ENCODE measurements at regions not wholly inside any gene's neighbourhood (a gene's known extent, or its start where the extent isn't known, plus 50 kb on each side); places are given as distances from the start of the nearest gene placed in this dataset.
"Not testable (repeated sequence)": the region's sequence is repeated elsewhere in the genome, so short reads cannot be mapped to it uniquely, and the experiment has no call there.

DNA sequence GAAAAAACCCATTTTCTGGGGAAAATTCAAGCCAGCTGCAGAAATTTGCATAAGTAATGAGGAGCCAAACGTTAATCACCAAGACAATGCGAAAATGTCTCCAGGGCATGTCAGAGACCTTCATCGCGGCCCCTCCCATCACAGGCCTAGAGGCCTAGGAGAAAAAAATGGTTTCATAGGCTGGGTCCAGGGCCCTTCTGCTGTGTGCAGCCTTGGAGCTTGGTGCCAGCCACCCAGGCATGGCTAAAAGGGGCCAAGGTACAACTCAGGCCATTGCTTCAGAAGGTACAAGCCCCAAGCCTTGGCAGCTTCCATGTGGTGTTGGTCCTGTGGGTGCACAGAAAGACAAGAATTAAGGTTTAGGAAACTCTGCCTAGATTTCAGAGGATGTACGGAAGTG, 127.4 kb upstream of the TNFSF11 start:
- H3K9me3 ChIP-seq (ENCODE audit: control insufficient read depth in 2 of 2, insufficient read depth in 1 of 2, low read length in 1 of 2) = peaks cover 3 to 12% of the 10 kb centered on the region in 2 donors
- DNase-seq (ENCODE audit: low read depth in 6 of 9, low spot score in 9 of 9); H3K27ac ChIP-seq (ENCODE audit: low read depth in 1 of 2, low read length in 1 of 2); H3K36me3 ChIP-seq (ENCODE audit: control insufficient read depth in 2 of 2, insufficient read depth in 2 of 2, low read length in 1 of 2); H3K4me1 ChIP-seq (ENCODE audit: control insufficient read depth in 2 of 2, insufficient read depth in 2 of 2, low read length in 2 of 2); H3K27me3 ChIP-seq (ENCODE audit: control insufficient read depth in 2 of 2, insufficient read depth in 1 of 2, low read length in 1 of 2); H3K4me3 ChIP-seq (ENCODE audit: low read length in 2 of 2): not testable (repeated sequence)
- 97% methylated on average over 5 of the region's 5 CpGs for WGBS

DNA sequence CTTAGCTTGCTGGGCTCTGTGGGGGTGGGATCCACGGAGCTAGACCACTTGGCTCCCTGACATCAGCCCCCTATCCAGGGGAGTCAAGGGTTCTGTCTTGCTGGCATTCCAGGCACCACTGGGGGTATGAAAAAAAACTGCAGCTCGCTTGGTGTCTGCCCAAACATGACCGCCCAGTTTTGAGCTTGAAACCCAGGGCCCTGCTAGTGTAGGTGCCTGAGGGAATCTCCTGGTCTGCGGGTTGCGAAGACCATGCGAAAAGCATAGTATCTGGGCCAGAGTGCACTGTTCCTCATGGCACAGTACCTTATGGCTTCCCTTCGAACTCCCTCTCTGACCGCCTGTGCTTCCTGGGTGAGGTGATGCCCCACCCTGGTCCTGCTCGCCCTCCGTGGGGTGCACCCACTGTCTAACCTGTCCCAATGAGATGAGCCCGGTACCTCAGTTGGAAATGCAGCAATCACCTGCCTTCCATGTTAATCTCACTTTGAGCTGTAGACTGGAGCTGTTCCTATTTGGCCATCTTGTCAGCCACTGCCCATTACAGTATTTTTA, 120.8 kb upstream of the TNFSF11 start:
- Histone ChIP-seq H3K27me3 (ENCODE audit: control insufficient read depth in 2 of 2, insufficient read depth in 1 of 2, low read length in 1 of 2) (no peaks in the 10 kb centered on the region), H3K9me3 (ENCODE audit: control insufficient read depth in 2 of 2, insufficient read depth in 1 of 2, low read length in 1 of 2) (peaks cover 0 to 12% of the 10 kb centered on the region in 2 donors), H3K36me3 (ENCODE audit: control insufficient read depth in 2 of 2, insufficient read depth in 2 of 2, low read length in 1 of 2) (no peaks in the 10 kb centered on the region), H3K27ac (ENCODE audit: low read depth in 1 of 2, low read length in 1 of 2) (no peak overlapping the region), H3K4me1 (ENCODE audit: control insufficient read depth in 2 of 2, insufficient read depth in 2 of 2, low read length in 2 of 2) (no peaks in the 10 kb centered on the region), H3K4me3 (ENCODE audit: low read length in 2 of 2) (no peak overlapping the region)
- DNase-seq (ENCODE audit: low read depth in 6 of 9, low spot score in 9 of 9) = no peak
- WGBS = 98% methylated on average over 11 of the region's 11 CpGs

DNA sequence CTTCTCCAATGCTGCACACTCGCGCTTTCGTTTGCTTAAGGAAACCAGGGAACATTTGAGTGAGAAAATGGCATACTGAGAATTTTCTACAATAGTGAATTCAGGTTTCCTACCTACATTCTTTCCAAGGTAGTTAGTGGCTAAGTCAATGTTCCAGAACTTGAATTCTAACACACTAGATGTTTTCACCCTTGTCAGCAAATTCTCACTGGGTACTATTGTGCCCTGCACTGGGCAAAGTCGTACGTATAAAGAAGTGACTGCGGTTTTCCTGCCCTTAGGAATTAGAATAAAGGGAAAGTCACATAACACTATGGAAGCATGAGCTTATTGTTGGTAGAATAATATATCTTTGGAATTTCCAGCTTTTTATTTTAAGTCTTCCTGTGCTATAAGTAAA, 119.2 kb upstream of the TNFSF11 start:
- Histone ChIP-seq H3K4me3 (ENCODE audit: low read length in 2 of 2) (no peak overlapping the region), H3K4me1 (ENCODE audit: control insufficient read depth in 2 of 2, insufficient read depth in 2 of 2, low read length in 2 of 2) (no peaks in the 10 kb centered on the region), H3K36me3 (ENCODE audit: control insufficient read depth in 2 of 2, insufficient read depth in 2 of 2, low read length in 1 of 2) (no peaks in the 10 kb centered on the region), H3K9me3 (ENCODE audit: control insufficient read depth in 2 of 2, insufficient read depth in 1 of 2, low read length in 1 of 2) (peaks cover 0 to 12% of the 10 kb centered on the region in 2 donors), H3K27ac (ENCODE audit: low read depth in 1 of 2, low read length in 1 of 2) (no peak overlapping the region), H3K27me3 (ENCODE audit: control insufficient read depth in 2 of 2, insufficient read depth in 1 of 2, low read length in 1 of 2) (no peaks in the 10 kb centered on the region)
- no peak for DNase-seq (ENCODE audit: low read depth in 6 of 9, low spot score in 9 of 9)
- 99% methylated on average over 6 of the region's 6 CpGs for WGBS

DNA sequence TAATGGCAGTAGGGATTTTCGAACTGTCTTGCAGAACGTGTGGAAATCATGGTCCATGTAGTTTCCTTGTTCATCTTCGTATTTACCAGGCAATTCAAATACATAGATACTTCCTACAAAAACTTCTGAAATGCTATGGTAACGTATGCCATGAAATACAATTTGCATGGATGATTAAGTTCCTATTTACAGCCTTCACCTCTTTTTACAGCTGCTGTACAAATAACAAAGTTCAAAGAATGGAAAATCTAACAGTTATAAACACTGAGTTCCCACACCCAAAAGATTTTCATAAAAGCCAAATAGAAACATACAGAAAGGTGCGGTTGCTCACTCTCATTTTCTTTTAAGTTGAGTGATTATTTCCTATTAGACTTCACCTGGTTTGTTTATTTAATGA, 115.8 kb upstream of the TNFSF11 start:
- Histone ChIP-seq H3K27ac (ENCODE audit: low read depth in 1 of 2, low read length in 1 of 2) (no peak overlapping the region), H3K4me3 (ENCODE audit: low read length in 2 of 2) (no peak overlapping the region), H3K36me3 (ENCODE audit: control insufficient read depth in 2 of 2, insufficient read depth in 2 of 2, low read length in 1 of 2) (no peaks in the 10 kb centered on the region), H3K4me1 (ENCODE audit: control insufficient read depth in 2 of 2, insufficient read depth in 2 of 2, low read length in 2 of 2) (no peaks in the 10 kb centered on the region), H3K27me3 (ENCODE audit: control insufficient read depth in 2 of 2, insufficient read depth in 1 of 2, low read length in 1 of 2) (no peaks in the 10 kb centered on the region), H3K9me3 (ENCODE audit: control insufficient read depth in 2 of 2, insufficient read depth in 1 of 2, low read length in 1 of 2) (peaks cover 0 to 5% of the 10 kb centered on the region in 2 donors)
- no peak for DNase-seq (ENCODE audit: low read depth in 6 of 9, low spot score in 9 of 9)
- WGBS = 88% methylated on average over 5 of the region's 5 CpGs

DNA sequence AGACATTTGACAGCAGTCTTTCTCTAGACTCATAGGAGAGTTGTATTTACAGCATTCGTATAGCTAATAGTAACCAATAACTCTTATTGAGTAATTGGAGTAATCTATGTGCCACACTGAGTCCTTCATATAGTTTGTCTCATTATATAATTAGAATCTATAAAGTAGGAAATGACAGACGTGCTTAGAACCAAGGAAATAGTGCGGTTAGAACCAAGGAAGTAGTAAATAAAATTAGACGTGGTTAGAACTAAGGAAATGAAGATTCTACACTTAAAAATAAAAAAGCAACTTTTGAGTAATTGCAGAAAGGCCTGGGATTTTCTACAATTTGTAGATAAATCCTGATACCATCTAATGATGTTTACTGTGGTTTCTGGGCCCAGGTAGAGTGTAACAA, 107.8 kb upstream of the TNFSF11 start:
- Histone ChIP-seq H3K36me3 (ENCODE audit: control insufficient read depth in 2 of 2, insufficient read depth in 2 of 2, low read length in 1 of 2) (no peaks in the 10 kb centered on the region), H3K4me3 (ENCODE audit: low read length in 2 of 2) (no peak overlapping the region), H3K27ac (ENCODE audit: low read depth in 1 of 2, low read length in 1 of 2) (no peak overlapping the region), H3K4me1 (ENCODE audit: control insufficient read depth in 2 of 2, insufficient read depth in 2 of 2, low read length in 2 of 2) (no peaks in the 10 kb centered on the region), H3K27me3 (ENCODE audit: control insufficient read depth in 2 of 2, insufficient read depth in 1 of 2, low read length in 1 of 2) (no peaks in the 10 kb centered on the region), H3K9me3 (ENCODE audit: control insufficient read depth in 2 of 2, insufficient read depth in 1 of 2, low read length in 1 of 2) (peaks cover 0 to 3% of the 10 kb centered on the region in 2 donors)
- DNase-seq (ENCODE audit: low read depth in 6 of 9, low spot score in 9 of 9) = no peak
- WGBS = 28% methylated on average over 4 of the region's 4 CpGs

DNA sequence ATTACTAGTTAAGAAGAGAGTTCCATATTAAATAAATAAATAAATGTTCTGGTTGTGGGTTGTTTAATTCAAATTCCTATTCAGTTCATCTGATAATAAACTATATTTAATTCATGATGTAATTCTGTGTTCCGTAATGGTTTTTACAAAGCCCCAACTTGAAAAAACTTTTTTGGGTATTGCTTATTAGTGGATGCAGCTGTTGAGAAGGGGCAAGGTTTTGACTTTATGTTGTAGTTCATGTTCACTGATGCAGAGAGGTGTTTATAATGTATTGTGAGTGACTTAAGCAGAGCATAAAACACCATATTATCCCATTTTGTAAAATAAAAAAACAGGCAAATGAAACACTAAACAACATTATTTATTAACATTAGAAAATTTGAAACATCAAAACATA, 107.3 kb upstream of the TNFSF11 start:
- Histone ChIP-seq H3K9me3 (ENCODE audit: control insufficient read depth in 2 of 2, insufficient read depth in 1 of 2, low read length in 1 of 2) (no peaks in the 10 kb centered on the region), H3K4me1 (ENCODE audit: control insufficient read depth in 2 of 2, insufficient read depth in 2 of 2, low read length in 2 of 2) (no peaks in the 10 kb centered on the region), H3K36me3 (ENCODE audit: control insufficient read depth in 2 of 2, insufficient read depth in 2 of 2, low read length in 1 of 2) (no peaks in the 10 kb centered on the region), H3K27ac (ENCODE audit: low read depth in 1 of 2, low read length in 1 of 2) (no peak overlapping the region), H3K4me3 (ENCODE audit: low read length in 2 of 2) (no peak overlapping the region), H3K27me3 (ENCODE audit: control insufficient read depth in 2 of 2, insufficient read depth in 1 of 2, low read length in 1 of 2) (no peaks in the 10 kb centered on the region)
- no peak for DNase-seq (ENCODE audit: low read depth in 6 of 9, low spot score in 9 of 9)
- WGBS = 98% methylated on average over 1 of the region's 1 CpG

DNA sequence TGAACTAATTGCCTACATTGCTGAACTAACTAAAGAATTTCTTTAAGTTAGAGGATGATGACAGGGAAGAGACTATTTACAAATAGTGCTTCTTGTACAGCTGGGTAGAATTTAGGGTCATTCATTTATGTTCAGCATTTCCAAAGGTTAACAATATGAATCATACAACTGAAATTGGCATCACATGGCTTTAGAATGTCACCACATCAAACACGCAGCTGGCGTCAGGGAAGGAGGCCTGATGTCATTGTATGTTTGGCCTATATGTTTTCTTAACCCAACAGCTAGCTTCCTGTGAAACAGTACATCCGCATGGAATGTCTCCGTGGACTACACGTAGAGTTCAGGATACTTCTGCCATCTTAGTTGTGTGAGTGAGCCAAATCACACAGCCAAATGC, 99.0 kb upstream of the TNFSF11 start:
- WGBS = 77% methylated on average over 5 of the region's 5 CpGs
- H3K27ac ChIP-seq (ENCODE audit: low read depth in 1 of 2, low read length in 1 of 2) = peak overlapping the region; percentile 3 to 46
- peaks cover 7 to 19% of the 10 kb centered on the region in 2 donors for H3K4me1 ChIP-seq (ENCODE audit: control insufficient read depth in 2 of 2, insufficient read depth in 2 of 2, low read length in 2 of 2)
- DNase-seq (ENCODE audit: low read depth in 6 of 9, low spot score in 9 of 9) = peak in 6 of 9 donors; percentile 30 to 75 (median 43)
- no peaks in the 10 kb centered on the region for H3K27me3 ChIP-seq (ENCODE audit: control insufficient read depth in 2 of 2, insufficient read depth in 1 of 2, low read length in 1 of 2)
- H3K4me3 ChIP-seq (ENCODE audit: low read length in 2 of 2) = no peak overlapping the region
- H3K9me3 ChIP-seq (ENCODE audit: control insufficient read depth in 2 of 2, insufficient read depth in 1 of 2, low read length in 1 of 2) = no peaks in the 10 kb centered on the region
- no peaks in the 10 kb centered on the region for H3K36me3 ChIP-seq (ENCODE audit: control insufficient read depth in 2 of 2, insufficient read depth in 2 of 2, low read length in 1 of 2)

DNA sequence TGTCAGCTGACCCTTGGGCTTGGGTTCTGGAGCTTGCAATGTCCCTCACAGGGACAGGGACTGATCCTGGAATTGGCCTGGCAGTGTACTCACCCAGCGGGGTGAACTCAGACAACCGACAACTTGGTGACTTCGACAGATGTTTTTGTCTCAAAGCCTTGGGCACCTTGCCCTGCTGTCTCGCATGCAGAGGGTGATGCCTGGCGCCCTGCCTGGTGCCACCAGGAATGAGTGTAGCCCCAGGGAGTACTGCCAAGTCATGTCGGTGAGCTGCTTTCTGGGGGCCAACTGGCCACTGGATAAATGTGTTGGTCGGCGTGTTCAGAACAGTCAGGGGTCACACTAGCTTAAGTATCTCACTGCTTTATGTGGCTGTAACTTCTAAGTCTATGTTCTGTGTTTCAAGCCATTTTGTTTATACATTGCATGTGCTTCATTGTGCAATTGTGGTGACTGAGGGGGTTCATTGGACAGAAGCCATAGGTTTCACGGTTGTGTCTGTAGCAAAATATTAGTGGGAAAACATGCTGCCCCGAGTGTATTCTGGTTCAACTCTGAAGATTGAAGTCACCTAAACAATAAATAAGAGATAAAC, 96.3 kb upstream of the TNFSF11 start:
- Histone ChIP-seq H3K27ac (ENCODE audit: low read depth in 1 of 2, low read length in 1 of 2) (no peak overlapping the region), H3K36me3 (ENCODE audit: control insufficient read depth in 2 of 2, insufficient read depth in 2 of 2, low read length in 1 of 2) (no peaks in the 10 kb centered on the region), H3K27me3 (ENCODE audit: control insufficient read depth in 2 of 2, insufficient read depth in 1 of 2, low read length in 1 of 2) (no peaks in the 10 kb centered on the region), H3K9me3 (ENCODE audit: control insufficient read depth in 2 of 2, insufficient read depth in 1 of 2, low read length in 1 of 2) (no peaks in the 10 kb centered on the region), H3K4me1 (ENCODE audit: control insufficient read depth in 2 of 2, insufficient read depth in 2 of 2, low read length in 2 of 2) (peaks cover 7 to 19% of the 10 kb centered on the region in 2 donors), H3K4me3 (ENCODE audit: low read length in 2 of 2) (no peak overlapping the region)
- WGBS = 97% methylated on average over 10 of the region's 10 CpGs
- no peak for DNase-seq (ENCODE audit: low read depth in 6 of 9, low spot score in 9 of 9)

DNA sequence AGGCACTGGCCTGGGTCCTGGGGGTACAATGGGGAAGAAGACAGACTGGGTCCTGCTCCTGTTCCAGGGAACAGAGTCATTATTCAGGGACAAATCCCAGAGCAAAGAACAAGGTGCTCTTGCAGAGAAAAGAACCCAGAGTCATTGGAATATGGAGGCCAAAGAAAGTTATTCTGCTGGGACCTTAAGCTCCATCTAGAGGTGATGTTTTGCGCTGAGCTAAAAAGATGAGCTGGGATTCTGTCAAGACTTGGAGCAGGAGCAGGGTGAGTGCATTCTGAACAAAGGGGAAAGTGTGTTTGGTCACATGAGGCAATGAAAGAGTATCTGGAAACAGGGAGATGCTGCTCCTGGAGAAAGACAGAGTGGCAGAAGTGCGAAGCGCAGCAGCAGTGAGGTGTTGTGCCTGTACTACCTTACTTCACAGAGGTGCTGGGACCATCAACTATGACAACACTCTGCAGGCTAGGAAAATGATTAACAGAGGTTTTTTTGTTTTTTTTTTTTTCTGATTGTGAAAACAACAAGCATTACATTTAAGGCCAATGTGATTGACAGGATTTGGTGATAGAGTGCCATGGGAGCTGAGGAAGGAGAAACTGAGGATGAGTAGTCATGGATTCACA, 95.3 kb upstream of the TNFSF11 start:
- no peaks in the 10 kb centered on the region for H3K36me3 ChIP-seq (ENCODE audit: control insufficient read depth in 2 of 2, insufficient read depth in 2 of 2, low read length in 1 of 2)
- peaks cover 7 to 19% of the 10 kb centered on the region in 2 donors for H3K4me1 ChIP-seq (ENCODE audit: control insufficient read depth in 2 of 2, insufficient read depth in 2 of 2, low read length in 2 of 2)
- no peak overlapping the region for H3K4me3 ChIP-seq (ENCODE audit: low read length in 2 of 2)
- H3K27ac ChIP-seq (ENCODE audit: low read depth in 1 of 2, low read length in 1 of 2) = no peak overlapping the region
- 84% methylated on average over 3 of the region's 3 CpGs for WGBS
- no peaks in the 10 kb centered on the region for H3K9me3 ChIP-seq (ENCODE audit: control insufficient read depth in 2 of 2, insufficient read depth in 1 of 2, low read length in 1 of 2)
- DNase-seq (ENCODE audit: low read depth in 6 of 9, low spot score in 9 of 9) = peak in 7 of 9 donors; percentile 11 to 77 (median 36)
- H3K27me3 ChIP-seq (ENCODE audit: control insufficient read depth in 2 of 2, insufficient read depth in 1 of 2, low read length in 1 of 2) = no peaks in the 10 kb centered on the region

Data from thymus (tissue), 11 donors.